Epithelial cell of esophagus (primary cell): ENCODE measurements at regions not wholly inside any gene's neighbourhood (a gene's known extent, or its start where the extent isn't known, plus 50 kb on each side); places are given as distances from the start of the nearest gene placed in this dataset.

ENCODE experiments used
- DNase-seq: peaks from one replicate; pipeline ENCODE4 v3.0.0; 2010; ENCODE audit warnings: low read depth
- H3K4me3 ChIP-seq: 2 replicates; pipeline ENCODE4 v1.5.1; 2011; ENCODE audit warnings: mild to moderate bottlenecking, low read length, control low read depth
- TF ChIP-seq, protein P1 (sequence below): IDR thresholded peaks from 2 replicates; pipeline ENCODE4 v1.5.1; 2011; ENCODE audit warnings: low read depth, mild to moderate bottlenecking, low read length, control low read depth, inconsistent platforms; ENCODE audit not compliant: insufficient read depth; ENCODE audit errors: missing control alignments

- TF ChIP-seq, protein P1, sequence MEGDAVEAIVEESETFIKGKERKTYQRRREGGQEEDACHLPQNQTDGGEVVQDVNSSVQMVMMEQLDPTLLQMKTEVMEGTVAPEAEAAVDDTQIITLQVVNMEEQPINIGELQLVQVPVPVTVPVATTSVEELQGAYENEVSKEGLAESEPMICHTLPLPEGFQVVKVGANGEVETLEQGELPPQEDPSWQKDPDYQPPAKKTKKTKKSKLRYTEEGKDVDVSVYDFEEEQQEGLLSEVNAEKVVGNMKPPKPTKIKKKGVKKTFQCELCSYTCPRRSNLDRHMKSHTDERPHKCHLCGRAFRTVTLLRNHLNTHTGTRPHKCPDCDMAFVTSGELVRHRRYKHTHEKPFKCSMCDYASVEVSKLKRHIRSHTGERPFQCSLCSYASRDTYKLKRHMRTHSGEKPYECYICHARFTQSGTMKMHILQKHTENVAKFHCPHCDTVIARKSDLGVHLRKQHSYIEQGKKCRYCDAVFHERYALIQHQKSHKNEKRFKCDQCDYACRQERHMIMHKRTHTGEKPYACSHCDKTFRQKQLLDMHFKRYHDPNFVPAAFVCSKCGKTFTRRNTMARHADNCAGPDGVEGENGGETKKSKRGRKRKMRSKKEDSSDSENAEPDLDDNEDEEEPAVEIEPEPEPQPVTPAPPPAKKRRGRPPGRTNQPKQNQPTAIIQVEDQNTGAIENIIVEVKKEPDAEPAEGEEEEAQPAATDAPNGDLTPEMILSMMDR, result no peak
Measured at GRCh38 chr5:174173766-174174165, 128.3 kb downstream of the NSG2 start.

GRCh38 chr5:174175716-174176268 lies 130.3 kb downstream of the NSG2 start:
- no peak overlapping the region for H3K4me3 ChIP-seq
- DNase-seq, result no peak
- TF ChIP-seq, protein P1, result no peak

More at GRCh38 chr5:174173766-174174165, 128.3 kb downstream of the NSG2 start:
- no peak for DNase-seq
- no peak overlapping the region for H3K4me3 ChIP-seq

GRCh38 chr5:174176511-174176910 lies 131.0 kb downstream of the NSG2 start:
- TF ChIP-seq, protein P1, result no peak
- H3K4me3 ChIP-seq, result no peak overlapping the region
- no peak for DNase-seq

- DNase-seq, result no peak
- H3K4me3 ChIP-seq, result no peak overlapping the region
- TF ChIP-seq, protein P1, result no peak
Measured at GRCh38 chr5:174177531-174177930, 132.0 kb downstream of the NSG2 start.

- DNase-seq, result no peak
- no peak overlapping the region for H3K4me3 ChIP-seq
- TF ChIP-seq, protein P1, result no peak
Measured at GRCh38 chr5:174177976-174178605, 132.6 kb downstream of the NSG2 start.

- no peak overlapping the region for H3K4me3 ChIP-seq
- TF ChIP-seq, protein P1, result no peak
- DNase-seq, result no peak
Measured at GRCh38 chr5:174180639-174181038, 135.1 kb downstream of the NSG2 start.

DNA sequence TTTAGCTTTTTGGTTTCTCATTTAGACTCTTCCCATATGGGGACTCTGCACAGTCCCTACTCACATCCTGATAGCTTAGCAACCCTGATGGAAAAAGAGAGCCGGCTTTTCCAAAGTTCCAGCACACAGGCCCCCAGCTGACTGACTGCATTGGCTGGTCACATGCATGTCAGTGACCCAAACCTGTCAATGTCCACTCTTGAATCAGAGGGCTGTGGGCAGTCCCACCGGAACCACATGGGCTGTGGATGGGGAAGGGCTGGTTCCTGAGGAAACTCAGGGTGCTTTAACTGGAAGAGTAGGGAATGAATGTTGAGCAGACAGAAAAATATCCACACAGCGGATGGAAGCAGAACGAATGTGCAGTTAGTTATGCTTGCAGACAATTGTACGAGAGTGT lies 136.6 kb downstream of the NSG2 start:
- H3K4me3 ChIP-seq, result no peak overlapping the region
- DNase-seq, result no peak
- TF ChIP-seq, protein P1, result no peak
